ENCODE measurements at regions not wholly inside any gene's neighbourhood (a gene's known extent, or its start where the extent isn't known, plus 50 kb on each side); places are given as distances from the start of the nearest gene placed in this dataset.
"Not testable (repeated sequence)": the region's sequence is repeated elsewhere in the genome, so short reads cannot be mapped to it uniquely, and the experiment has no call there.

GRCh38 chr11:10956884-10957283 lies 99.0 kb upstream of the ZBED5 start:
- TF ChIP-seq CTCF, POLR2A, EP300 (IDR thresholded peaks at IDR 0.05): not testable (repeated sequence)

Data from stomach (tissue), 4 donors.